ENCODE measurements at regions not wholly inside any gene's neighbourhood (a gene's known extent, or its start where the extent isn't known, plus 50 kb on each side); places are given as distances from the start of the nearest gene placed in this dataset.

- no peak for TF ChIP-seq EZH2 (IDR thresholded peaks at IDR 0.05; ENCODE audit: low read length)
- TF ChIP-seq CTCF (optimal IDR thresholded peaks at IDR 0.05 in 1 of 3, IDR thresholded peaks at IDR 0.05 in 1 of 3, conservative IDR thresholded peaks at IDR 0.05 in 1 of 3; ENCODE audit: extremely low read depth in 1 of 3, insufficient read depth in 2 of 3, low read length in 3 of 3): no peak
Measured at GRCh38 chr10:4170181-4170580, 385.2 kb upstream of the KLF6 start.

Data from keratinocyte (primary cell).